ENCODE measurements at regions not wholly inside any gene's neighbourhood (a gene's known extent, or its start where the extent isn't known, plus 50 kb on each side); places are given as distances from the start of the nearest gene placed in this dataset.
"Not testable (repeated sequence)": the region's sequence is repeated elsewhere in the genome, so short reads cannot be mapped to it uniquely, and the experiment has no call there.

- H3K4me1 ChIP-seq (ENCODE audit: control insufficient read depth in 5 of 5, insufficient read depth in 5 of 5, low read length in 5 of 5), result peaks cover 11 to 46% (median 36%) of the 10 kb centered on the region in 5 donors
- H3K9me3 ChIP-seq (ENCODE audit: control insufficient read depth in 5 of 5, low read length in 5 of 5), result no peaks in the 10 kb centered on the region
- H3K4me3 ChIP-seq (ENCODE audit: low read depth in 1 of 5, low read length in 5 of 5), result peak overlapping the region in 2 of 5 donors; percentile 7 to 14
- H3K36me3 ChIP-seq (ENCODE audit: control insufficient read depth in 5 of 5, insufficient read depth in 5 of 5, low read length in 5 of 5), result no peaks in the 10 kb centered on the region
- H3K27ac ChIP-seq (ENCODE audit: low read depth, low read length), result peak overlapping the region; percentile 94
- H3K9ac ChIP-seq (ENCODE audit: low read length in 5 of 5), result peak overlapping the region in 1 of 5 donors; percentile 11
- H3K27me3 ChIP-seq (ENCODE audit: control insufficient read depth in 5 of 5, insufficient read depth in 4 of 5, low read length in 5 of 5), result no peaks in the 10 kb centered on the region
Observed at GRCh38 chr1:9455487-9456234, 83.6 kb upstream of the SLC25A33 start.

GRCh38 chr1:9456833-9457232 lies 82.4 kb upstream of the SLC25A33 start:
- Histone ChIP-seq H3K36me3 (ENCODE audit: control insufficient read depth in 5 of 5, insufficient read depth in 5 of 5, low read length in 5 of 5) (no peaks in the 10 kb centered on the region), H3K9me3 (ENCODE audit: control insufficient read depth in 5 of 5, low read length in 5 of 5) (no peaks in the 10 kb centered on the region), H3K4me1 (ENCODE audit: control insufficient read depth in 5 of 5, insufficient read depth in 5 of 5, low read length in 5 of 5) (peaks cover 11 to 46% (median 36%) of the 10 kb centered on the region in 5 donors), H3K9ac (ENCODE audit: low read length in 5 of 5) (no peak overlapping the region), H3K27me3 (ENCODE audit: control insufficient read depth in 5 of 5, insufficient read depth in 4 of 5, low read length in 5 of 5) (no peaks in the 10 kb centered on the region), H3K4me3 (ENCODE audit: low read depth in 1 of 5, low read length in 5 of 5) (no peak overlapping the region), H3K27ac (ENCODE audit: low read depth, low read length) (no peak overlapping the region)

- Histone ChIP-seq H3K9ac (ENCODE audit: low read length in 5 of 5) (no peak overlapping the region), H3K36me3 (ENCODE audit: control insufficient read depth in 5 of 5, insufficient read depth in 5 of 5, low read length in 5 of 5) (no peaks in the 10 kb centered on the region), H3K27me3 (ENCODE audit: control insufficient read depth in 5 of 5, insufficient read depth in 4 of 5, low read length in 5 of 5) (no peaks in the 10 kb centered on the region), H3K4me3 (ENCODE audit: low read depth in 1 of 5, low read length in 5 of 5) (no peak overlapping the region), H3K27ac (ENCODE audit: low read depth, low read length) (no peak overlapping the region), H3K4me1 (ENCODE audit: control insufficient read depth in 5 of 5, insufficient read depth in 5 of 5, low read length in 5 of 5) (peaks cover 0 to 21% (median 10%) of the 10 kb centered on the region in 5 donors), H3K9me3 (ENCODE audit: control insufficient read depth in 5 of 5, low read length in 5 of 5) (no peaks in the 10 kb centered on the region)
Observed at GRCh38 chr1:9459816-9460407, 79.4 kb upstream of the SLC25A33 start.

- H3K36me3 ChIP-seq (ENCODE audit: control insufficient read depth in 5 of 5, insufficient read depth in 5 of 5, low read length in 5 of 5), result no peaks in the 10 kb centered on the region
- H3K9ac ChIP-seq (ENCODE audit: low read length in 5 of 5), result no peak overlapping the region
- no peak overlapping the region for H3K27ac ChIP-seq (ENCODE audit: low read depth, low read length)
- H3K4me3 ChIP-seq (ENCODE audit: low read depth in 1 of 5, low read length in 5 of 5), result no peak overlapping the region
- H3K27me3 ChIP-seq (ENCODE audit: control insufficient read depth in 5 of 5, insufficient read depth in 4 of 5, low read length in 5 of 5), result peaks cover 0 to 11% (median 2%) of the 10 kb centered on the region in 5 donors
- no peaks in the 10 kb centered on the region for H3K9me3 ChIP-seq (ENCODE audit: control insufficient read depth in 5 of 5, low read length in 5 of 5)
- peaks cover 4 to 10% (median 8%) of the 10 kb centered on the region in 5 donors for H3K4me1 ChIP-seq (ENCODE audit: control insufficient read depth in 5 of 5, insufficient read depth in 5 of 5, low read length in 5 of 5)
Observed at GRCh38 chr1:9465640-9466039, 73.6 kb upstream of the SLC25A33 start.

GRCh38 chr1:9466780-9467758 lies 72.2 kb upstream of the SLC25A33 start:
- peaks cover 4 to 10% (median 8%) of the 10 kb centered on the region in 5 donors for H3K4me1 ChIP-seq (ENCODE audit: control insufficient read depth in 5 of 5, insufficient read depth in 5 of 5, low read length in 5 of 5)
- peak overlapping the region in 1 of 5 donors; percentile 29 for H3K9ac ChIP-seq (ENCODE audit: low read length in 5 of 5)
- H3K9me3 ChIP-seq (ENCODE audit: control insufficient read depth in 5 of 5, low read length in 5 of 5), result no peaks in the 10 kb centered on the region
- H3K36me3 ChIP-seq (ENCODE audit: control insufficient read depth in 5 of 5, insufficient read depth in 5 of 5, low read length in 5 of 5), result no peaks in the 10 kb centered on the region
- peak overlapping the region in 1 of 5 donors; percentile 29 for H3K4me3 ChIP-seq (ENCODE audit: low read depth in 1 of 5, low read length in 5 of 5)
- peaks cover 2 to 13% (median 4%) of the 10 kb centered on the region in 5 donors for H3K27me3 ChIP-seq (ENCODE audit: control insufficient read depth in 5 of 5, insufficient read depth in 4 of 5, low read length in 5 of 5)
- H3K27ac ChIP-seq (ENCODE audit: low read depth, low read length), result peak overlapping the region; percentile 37

- not testable (repeated sequence) for H3K9me3 ChIP-seq (ENCODE audit: control insufficient read depth in 5 of 5, low read length in 5 of 5); H3K36me3 ChIP-seq (ENCODE audit: control insufficient read depth in 5 of 5, insufficient read depth in 5 of 5, low read length in 5 of 5); H3K4me3 ChIP-seq (ENCODE audit: low read depth in 1 of 5, low read length in 5 of 5); H3K27ac ChIP-seq (ENCODE audit: low read depth, low read length); H3K9ac ChIP-seq (ENCODE audit: low read length in 5 of 5)
- Histone ChIP-seq H3K27me3 (ENCODE audit: control insufficient read depth in 5 of 5, insufficient read depth in 4 of 5, low read length in 5 of 5) (peaks cover 7 to 30% (median 16%) of the 10 kb centered on the region in 5 donors), H3K4me1 (ENCODE audit: control insufficient read depth in 5 of 5, insufficient read depth in 5 of 5, low read length in 5 of 5) (peaks cover 5 to 15% (median 8%) of the 10 kb centered on the region in 5 donors)
Observed at GRCh38 chr1:9469882-9470281, 69.4 kb upstream of the SLC25A33 start.

GRCh38 chr1:9471679-9472078 lies 67.6 kb upstream of the SLC25A33 start:
- H3K4me3 ChIP-seq (ENCODE audit: low read depth in 1 of 5, low read length in 5 of 5), result no peak overlapping the region
- no peak overlapping the region for H3K9ac ChIP-seq (ENCODE audit: low read length in 5 of 5)
- H3K36me3 ChIP-seq (ENCODE audit: control insufficient read depth in 5 of 5, insufficient read depth in 5 of 5, low read length in 5 of 5), result no peaks in the 10 kb centered on the region
- no peak overlapping the region for H3K27ac ChIP-seq (ENCODE audit: low read depth, low read length)
- H3K4me1 ChIP-seq (ENCODE audit: control insufficient read depth in 5 of 5, insufficient read depth in 5 of 5, low read length in 5 of 5), result peaks cover 0 to 14% (median 6%) of the 10 kb centered on the region in 5 donors
- peaks cover 12 to 28% (median 16%) of the 10 kb centered on the region in 5 donors for H3K27me3 ChIP-seq (ENCODE audit: control insufficient read depth in 5 of 5, insufficient read depth in 4 of 5, low read length in 5 of 5)
- H3K9me3 ChIP-seq (ENCODE audit: control insufficient read depth in 5 of 5, low read length in 5 of 5), result no peaks in the 10 kb centered on the region

- no peaks in the 10 kb centered on the region for H3K36me3 ChIP-seq (ENCODE audit: control insufficient read depth in 5 of 5, insufficient read depth in 5 of 5, low read length in 5 of 5)
- H3K9me3 ChIP-seq (ENCODE audit: control insufficient read depth in 5 of 5, low read length in 5 of 5), result no peaks in the 10 kb centered on the region
- peaks cover 12 to 24% (median 15%) of the 10 kb centered on the region in 5 donors for H3K27me3 ChIP-seq (ENCODE audit: control insufficient read depth in 5 of 5, insufficient read depth in 4 of 5, low read length in 5 of 5)
- peaks cover 0 to 8% (median 2%) of the 10 kb centered on the region in 5 donors for H3K4me1 ChIP-seq (ENCODE audit: control insufficient read depth in 5 of 5, insufficient read depth in 5 of 5, low read length in 5 of 5)
- H3K4me3 ChIP-seq (ENCODE audit: low read depth in 1 of 5, low read length in 5 of 5), result no peak overlapping the region
- H3K9ac ChIP-seq (ENCODE audit: low read length in 5 of 5), result no peak overlapping the region
- H3K27ac ChIP-seq (ENCODE audit: low read depth, low read length), result no peak overlapping the region
Observed at GRCh38 chr1:9472386-9473031, 66.8 kb upstream of the SLC25A33 start.

- Histone ChIP-seq H3K9ac (ENCODE audit: low read length in 5 of 5) (no peak overlapping the region), H3K9me3 (ENCODE audit: control insufficient read depth in 5 of 5, low read length in 5 of 5) (no peaks in the 10 kb centered on the region), H3K4me1 (ENCODE audit: control insufficient read depth in 5 of 5, insufficient read depth in 5 of 5, low read length in 5 of 5) (peaks cover 0 to 5% (median 2%) of the 10 kb centered on the region in 5 donors), H3K27me3 (ENCODE audit: control insufficient read depth in 5 of 5, insufficient read depth in 4 of 5, low read length in 5 of 5) (peaks cover 10 to 20% (median 15%) of the 10 kb centered on the region in 5 donors), H3K27ac (ENCODE audit: low read depth, low read length) (no peak overlapping the region), H3K36me3 (ENCODE audit: control insufficient read depth in 5 of 5, insufficient read depth in 5 of 5, low read length in 5 of 5) (no peaks in the 10 kb centered on the region), H3K4me3 (ENCODE audit: low read depth in 1 of 5, low read length in 5 of 5) (no peak overlapping the region)
Observed at GRCh38 chr1:9473032-9473807, 66.0 kb upstream of the SLC25A33 start.

Measured in subcutaneous abdominal adipose tissue (tissue), 5 donors.